Tongue (tissue), 1 donor: ENCODE measurements at regions not wholly inside any gene's neighbourhood (a gene's known extent, or its start where the extent isn't known, plus 50 kb on each side); places are given as distances from the start of the nearest gene placed in this dataset.

Experiments used
- DNase-seq: peaks from one replicate; pipeline ENCODE4 v3.0.0-alpha.2; 2015

GRCh38 chr9:79984429-79985067, 412.8 kb downstream of the TLE4 start:
- DNase-seq, result no peak

- DNase-seq, result no peak
Observed at GRCh38 chr9:79980432-79980831, 408.7 kb downstream of the TLE4 start.

- DNase-seq, result no peak
Observed at GRCh38 chr9:79977510-79978197, 405.9 kb downstream of the TLE4 start.

DNA sequence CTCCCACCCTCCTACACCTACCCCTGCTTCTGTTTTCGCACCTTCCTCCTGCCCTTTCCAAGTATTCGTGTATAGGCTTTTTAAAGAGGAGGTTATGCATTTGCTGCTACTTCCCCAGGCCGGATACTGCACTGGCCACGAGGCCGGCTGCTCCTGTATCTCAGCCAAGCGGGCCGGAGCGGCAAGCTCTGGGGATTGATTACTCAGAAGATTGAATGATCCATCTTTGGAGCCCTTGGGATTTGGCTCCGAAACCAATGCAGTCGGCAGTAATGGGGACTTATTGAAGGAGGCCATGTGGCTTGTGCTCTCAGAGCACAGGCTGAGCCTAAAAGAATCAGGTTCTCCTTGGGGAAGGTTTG, 405.3 kb downstream of the TLE4 start:
- DNase-seq, result no peak

GRCh38 chr9:79976257-79977073, 404.7 kb downstream of the TLE4 start:
- DNase-seq, result peak; percentile 56

- peak; percentile 64 for DNase-seq
Observed at GRCh38 chr9:79975621-79976256, 404.0 kb downstream of the TLE4 start.

- DNase-seq, result no peak
Observed at GRCh38 chr9:79974806-79975422, 403.1 kb downstream of the TLE4 start.

GRCh38 chr9:79973627-79974026, 401.9 kb downstream of the TLE4 start:
- DNase-seq, result no peak

DNA sequence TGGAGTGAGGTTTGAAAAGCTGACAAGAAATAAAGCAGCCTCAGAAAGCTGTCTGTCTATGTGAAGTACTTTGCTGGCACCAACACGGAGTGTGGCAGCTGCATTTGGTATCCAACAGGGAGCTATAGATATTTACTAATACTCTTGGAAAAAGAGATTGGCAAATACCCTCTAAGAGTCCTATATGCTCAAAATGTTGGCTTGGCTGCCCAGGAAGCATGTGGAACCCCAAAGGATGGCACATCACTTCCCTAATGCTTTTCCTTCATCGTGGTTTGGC, 398.3 kb downstream of the TLE4 start:
- no peak for DNase-seq

- DNase-seq, result no peak
Observed at GRCh38 chr9:79969393-79970145, 397.8 kb downstream of the TLE4 start.

GRCh38 chr9:79968533-79968932, 396.8 kb downstream of the TLE4 start:
- no peak for DNase-seq

GRCh38 chr9:79962836-79963235, 391.1 kb downstream of the TLE4 start:
- peak; percentile 30 for DNase-seq

GRCh38 chr9:79962150-79962549, 390.4 kb downstream of the TLE4 start:
- DNase-seq, result no peak

DNA sequence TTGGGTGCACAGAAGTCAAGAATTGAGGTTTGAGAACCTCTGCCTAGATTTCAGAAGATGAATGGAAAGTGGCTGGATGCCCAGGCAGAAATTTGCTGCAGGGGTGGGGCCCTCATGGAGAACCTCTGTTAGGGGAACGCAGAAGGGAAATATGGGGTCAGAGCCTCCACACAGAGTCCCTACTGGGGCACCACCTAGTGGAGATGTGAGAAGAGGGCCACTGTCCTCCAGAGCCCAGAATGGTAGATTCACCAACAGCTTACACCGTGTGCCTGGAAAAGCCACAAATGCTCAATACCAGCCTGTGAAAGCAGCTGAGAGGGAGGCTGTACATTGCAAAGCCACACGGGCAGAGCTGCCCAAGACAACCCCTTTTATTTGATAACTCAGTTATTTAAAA, 383.5 kb downstream of the TLE4 start:
- DNase-seq, result no peak

DNA sequence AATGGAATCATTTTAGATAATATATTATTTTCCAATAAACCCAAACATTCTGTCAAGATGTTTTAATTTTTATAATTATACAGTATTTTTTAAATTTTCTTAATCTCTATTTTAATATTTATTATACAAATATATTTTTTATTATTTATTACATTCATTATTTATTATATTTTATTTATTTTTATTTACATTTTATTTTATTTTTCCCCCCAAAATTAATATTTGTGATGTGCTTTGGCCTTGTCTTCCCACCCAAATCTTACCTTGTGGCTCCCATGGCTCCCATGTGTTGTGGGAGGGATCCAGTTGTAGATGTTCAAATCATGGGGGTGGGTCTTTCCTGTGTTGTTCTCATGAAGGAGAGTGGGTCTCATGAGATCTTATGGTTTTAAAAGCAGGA, 382.1 kb downstream of the TLE4 start:
- DNase-seq, result no peak

- DNase-seq, result no peak
Observed at GRCh38 chr9:79952401-79952800, 380.6 kb downstream of the TLE4 start.

GRCh38 chr9:79946712-79947111, 374.9 kb downstream of the TLE4 start:
- DNase-seq, result peak; percentile 58

DNA sequence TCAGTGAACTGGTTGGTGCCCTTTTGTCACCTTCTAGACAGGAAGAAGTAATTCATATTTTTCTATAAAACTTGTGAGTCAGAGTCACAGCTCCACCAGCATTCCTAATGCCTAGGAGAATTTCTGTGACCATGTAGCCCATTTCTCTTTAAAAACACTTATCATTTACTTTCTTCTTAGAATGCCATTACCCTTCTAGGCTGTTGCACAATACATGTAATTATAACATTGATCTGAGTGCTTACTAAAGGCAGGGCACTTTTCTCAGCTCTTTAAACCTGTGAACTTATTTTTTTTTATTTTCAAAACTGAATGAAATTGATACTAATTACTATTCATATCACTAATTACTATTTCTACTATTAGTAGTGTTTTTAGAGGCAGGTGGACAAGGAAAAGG, 373.7 kb downstream of the TLE4 start:
- DNase-seq, result no peak

GRCh38 chr9:79945016-79945415, 373.3 kb downstream of the TLE4 start:
- DNase-seq, result no peak

- DNase-seq, result peak; percentile 7
Observed at GRCh38 chr9:79940919-79941318, 369.2 kb downstream of the TLE4 start.

DNA sequence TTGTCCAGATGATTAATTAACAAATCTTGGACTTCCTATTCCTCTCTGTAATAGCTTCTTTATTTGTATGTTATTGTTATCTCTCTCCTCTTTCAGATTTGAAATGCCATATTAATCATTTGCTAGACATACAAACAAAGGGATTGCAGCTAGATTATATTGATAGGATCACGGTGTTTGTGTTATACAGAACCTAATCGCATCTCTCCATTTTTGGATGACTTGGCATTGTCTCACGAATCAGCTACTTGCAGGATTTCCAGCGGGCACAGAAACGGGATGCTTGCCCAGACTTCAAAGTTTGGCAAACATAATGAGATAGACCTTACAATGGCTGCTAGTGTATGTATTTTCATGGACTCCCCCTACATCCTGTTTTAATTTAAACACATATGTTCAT, 368.1 kb downstream of the TLE4 start:
- DNase-seq, result peak; percentile 61

DNA sequence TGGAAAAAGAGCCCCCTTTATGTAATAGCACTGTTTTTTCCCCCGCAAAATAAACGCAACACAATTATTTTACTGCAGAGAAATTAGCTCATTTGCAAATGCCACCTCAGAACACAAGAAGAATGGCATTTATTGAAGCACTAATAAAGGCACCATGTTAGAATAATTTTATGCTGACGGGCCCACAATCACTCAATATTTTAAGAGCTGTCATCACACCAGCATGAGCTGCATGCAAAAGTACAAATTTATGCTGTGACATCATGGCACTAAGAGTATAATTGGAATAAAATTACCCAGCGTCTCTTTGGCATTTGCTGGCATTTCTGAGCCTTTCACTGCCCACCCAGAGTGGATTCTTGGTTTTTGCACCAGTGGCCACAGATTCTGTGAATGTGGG, 364.6 kb downstream of the TLE4 start:
- no peak for DNase-seq
